ENCODE measurements at regions not wholly inside any gene's neighbourhood (a gene's known extent, or its start where the extent isn't known, plus 50 kb on each side); places are given as distances from the start of the nearest gene placed in this dataset.

DNA sequence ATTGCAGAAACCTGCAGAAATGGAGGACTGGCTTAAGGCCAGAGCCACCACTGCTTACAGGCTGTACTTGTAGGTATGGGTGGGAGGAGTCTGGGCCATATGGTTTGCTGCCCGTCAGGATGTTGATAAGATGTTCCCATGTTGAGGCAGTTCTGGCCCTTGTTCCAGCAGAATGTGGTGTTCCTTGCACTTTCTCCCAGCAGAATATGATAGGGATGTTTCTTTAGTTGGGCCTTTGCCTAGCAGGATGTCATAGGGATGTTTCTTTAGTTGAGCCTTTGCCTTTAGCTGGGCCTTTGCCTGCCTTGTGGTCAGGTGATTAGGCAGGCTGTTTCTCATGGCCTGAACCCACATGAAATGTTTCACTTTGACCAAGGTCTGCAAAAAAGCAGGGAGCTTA is 139.1 kb upstream of the PAQR3 start:
- no peak for DNase-seq

DNA sequence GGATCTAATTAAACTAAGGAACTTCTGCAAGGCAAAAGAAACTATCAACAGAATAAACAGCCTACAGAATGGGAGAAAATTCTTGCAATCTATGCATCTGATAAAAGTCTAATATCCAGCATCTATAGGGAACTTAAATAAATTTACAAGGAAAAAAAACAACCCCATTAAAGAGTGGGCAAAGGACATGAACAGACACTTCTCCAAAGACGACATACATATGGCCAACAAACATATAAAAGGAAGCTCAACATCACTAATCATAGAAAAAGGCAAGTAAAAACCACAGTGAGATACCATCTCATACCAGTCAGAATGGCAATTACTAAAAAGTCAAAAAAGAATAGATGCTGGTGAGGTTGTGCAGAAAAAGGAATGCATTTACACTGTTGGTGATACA is 134.8 kb upstream of the PAQR3 start:
- DNase-seq = no peak

- DNase-seq = no peak
Observed at GRCh38 chr4:79073471-79073870, 134.2 kb upstream of the PAQR3 start.

GRCh38 chr4:79065262-79065661 is 126.0 kb upstream of the PAQR3 start:
- no peak for DNase-seq

DNA sequence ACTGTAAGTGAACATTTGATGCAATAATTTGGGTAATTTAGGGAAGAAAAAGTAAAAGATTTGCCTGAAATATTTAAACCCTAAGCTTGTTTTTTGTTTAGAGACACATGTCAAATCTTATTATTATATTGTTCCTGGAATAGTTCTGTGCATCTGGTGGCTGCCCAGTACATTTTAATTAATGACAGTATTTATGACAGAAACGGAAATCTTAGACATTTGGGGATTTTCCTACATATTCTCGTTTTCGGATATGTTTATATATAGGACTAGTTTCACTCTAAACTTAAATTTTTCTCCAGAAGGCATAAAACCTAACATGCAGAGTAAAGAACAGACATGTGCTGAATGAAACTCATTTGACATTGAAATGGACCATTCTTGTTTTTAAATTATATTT is 125.6 kb upstream of the PAQR3 start:
- no peak for DNase-seq

GRCh38 chr4:79059631-79060399 is 120.6 kb upstream of the PAQR3 start:
- no peak for DNase-seq

DNA sequence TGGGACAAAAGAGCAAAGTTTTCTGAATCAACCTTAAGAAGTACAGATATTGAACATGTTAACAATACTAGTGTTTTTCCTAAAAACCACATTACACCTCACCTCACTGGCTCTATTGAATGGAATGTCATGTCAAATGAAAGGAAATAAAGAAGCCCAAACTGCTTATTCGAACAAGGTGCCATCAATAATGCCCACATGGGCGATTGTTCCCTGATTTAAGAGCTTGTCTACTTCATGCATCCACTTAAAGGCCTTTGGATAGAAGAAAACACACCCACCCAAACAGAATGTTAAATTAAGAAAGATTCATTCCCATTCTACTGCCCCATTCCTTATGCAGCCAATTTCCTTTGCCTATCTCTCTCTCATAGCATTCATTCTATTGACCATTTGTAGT is 118.5 kb upstream of the PAQR3 start:
- no peak for DNase-seq

DNA sequence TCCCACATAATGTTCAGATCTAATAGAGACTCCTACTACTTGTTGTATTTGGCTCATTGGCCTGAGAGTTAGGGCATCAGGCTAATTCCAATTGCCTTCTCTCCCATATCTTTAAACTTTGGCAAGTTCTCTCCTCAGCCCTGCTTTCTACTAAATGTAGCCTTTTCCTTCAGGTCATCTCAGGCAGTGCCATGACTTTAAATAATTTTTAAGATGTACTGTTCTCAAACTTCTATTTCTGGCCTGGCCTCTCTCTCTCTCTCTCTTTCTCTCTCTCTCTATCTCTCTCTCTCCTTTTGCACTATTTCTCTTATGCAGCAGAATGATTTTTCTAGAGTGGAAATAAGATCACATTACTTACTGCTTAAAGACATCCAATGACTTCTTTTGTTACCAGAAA is 114.5 kb upstream of the PAQR3 start:
- no peak for DNase-seq

- peak; percentile 74 for DNase-seq
Observed at GRCh38 chr4:79050541-79050880, 111.3 kb upstream of the PAQR3 start.

DNA sequence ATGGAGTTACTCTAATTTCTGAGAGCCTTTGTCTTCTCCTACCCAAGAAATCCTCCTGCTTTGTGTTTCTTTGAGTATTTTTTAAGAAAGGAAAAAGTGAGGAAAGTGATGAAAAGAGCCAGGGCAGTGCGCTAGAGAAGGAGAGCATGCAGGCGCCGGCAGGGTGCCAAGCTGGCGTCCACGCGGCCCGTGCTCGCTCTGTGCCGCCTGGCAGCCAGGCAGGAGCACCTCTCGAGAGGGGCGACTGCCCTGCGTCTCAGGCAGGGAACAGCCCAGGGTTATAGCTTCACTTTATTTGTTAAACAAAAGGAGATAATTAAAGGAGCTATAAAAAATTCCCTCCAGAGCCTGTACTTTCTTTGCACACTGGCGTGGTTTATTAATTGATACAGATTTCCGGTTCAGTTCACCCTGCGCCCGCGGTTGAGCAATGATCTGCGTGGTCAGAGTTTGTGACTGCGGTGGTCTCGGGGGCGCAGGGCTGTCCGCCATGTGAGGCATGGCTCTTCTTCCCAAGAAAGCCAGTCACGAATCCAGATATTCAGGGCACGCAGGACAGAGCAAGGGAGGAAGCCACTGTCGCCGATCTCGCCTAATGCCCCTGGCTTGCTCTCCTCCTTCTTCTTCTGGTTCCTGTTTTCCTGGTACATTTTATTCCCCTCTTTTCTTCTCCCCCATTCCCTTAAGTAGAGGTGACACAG is 110.8 kb upstream of the PAQR3 start:
- peak; percentile 73 for DNase-seq

DNA sequence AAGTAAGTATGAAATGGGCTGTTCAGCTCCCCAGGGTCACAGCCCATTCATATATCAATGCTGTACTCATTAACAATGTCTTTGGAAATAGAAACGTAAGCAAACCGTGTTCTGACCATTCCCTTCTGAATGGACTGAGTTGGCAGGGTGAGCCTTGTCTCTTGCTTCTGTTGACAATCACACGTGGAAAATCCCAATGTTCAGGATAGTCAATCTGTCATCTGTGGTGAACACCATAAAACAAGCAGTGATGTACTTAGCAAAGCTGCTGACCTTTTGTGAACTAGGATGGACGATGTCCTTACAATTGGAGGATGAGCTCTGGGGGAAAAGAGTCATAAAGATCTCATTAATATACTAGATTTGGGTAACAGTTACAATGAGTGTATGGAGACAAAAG is 109.6 kb upstream of the PAQR3 start:
- DNase-seq = no peak

GRCh38 chr4:79047316-79047715 is 108.1 kb upstream of the PAQR3 start:
- DNase-seq = no peak

- no peak for DNase-seq
Observed at GRCh38 chr4:79046016-79046592, 106.9 kb upstream of the PAQR3 start.

GRCh38 chr4:79044141-79044659 is 105.0 kb upstream of the PAQR3 start:
- DNase-seq = no peak

DNA sequence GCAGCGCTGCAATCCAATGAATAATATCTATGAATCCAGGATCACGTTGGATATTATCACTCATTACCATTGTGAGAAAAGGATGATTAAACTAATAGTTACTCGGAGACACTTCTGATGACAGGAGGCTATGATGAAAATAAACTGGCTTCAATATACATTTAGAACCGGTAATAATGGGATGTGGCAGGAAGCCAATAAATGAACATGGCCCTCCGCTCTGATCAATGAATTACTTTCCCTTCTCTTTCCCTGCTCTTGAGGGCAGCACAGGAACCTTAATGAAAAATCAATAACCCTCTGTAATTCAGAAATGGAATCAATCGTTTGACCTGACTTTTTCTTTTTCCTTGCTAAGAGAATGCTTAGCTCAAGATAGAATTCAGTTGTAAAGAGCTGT is 103.9 kb upstream of the PAQR3 start:
- no peak for DNase-seq

DNA sequence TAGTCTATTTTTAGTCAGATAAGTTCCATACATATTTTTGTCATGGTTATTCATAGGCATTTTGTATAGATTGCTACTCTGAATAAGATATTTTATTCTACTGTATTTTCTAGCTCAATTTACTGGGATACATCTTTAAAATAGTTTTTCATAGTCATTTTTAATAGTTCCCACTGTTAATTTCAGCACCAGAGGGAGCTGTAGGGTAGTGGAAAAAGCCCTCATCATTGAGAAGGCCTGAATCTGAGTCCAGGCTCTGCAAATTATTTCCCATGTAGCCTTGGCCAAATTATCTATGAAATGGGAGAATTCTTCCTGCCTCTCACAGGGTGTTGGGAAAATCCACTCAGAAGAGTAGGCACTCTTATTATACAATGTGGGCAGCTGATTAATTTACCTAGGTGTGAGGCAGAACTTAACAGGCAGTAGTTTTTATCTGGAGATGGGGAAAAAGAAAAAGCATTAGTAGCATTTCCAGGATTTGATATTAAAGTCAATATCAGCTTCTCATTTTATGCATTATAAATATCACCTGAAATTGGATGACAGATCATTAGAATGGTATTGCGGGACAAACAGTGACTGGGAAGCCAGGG is 102.9 kb upstream of the PAQR3 start:
- DNase-seq = peak; percentile 23

DNA sequence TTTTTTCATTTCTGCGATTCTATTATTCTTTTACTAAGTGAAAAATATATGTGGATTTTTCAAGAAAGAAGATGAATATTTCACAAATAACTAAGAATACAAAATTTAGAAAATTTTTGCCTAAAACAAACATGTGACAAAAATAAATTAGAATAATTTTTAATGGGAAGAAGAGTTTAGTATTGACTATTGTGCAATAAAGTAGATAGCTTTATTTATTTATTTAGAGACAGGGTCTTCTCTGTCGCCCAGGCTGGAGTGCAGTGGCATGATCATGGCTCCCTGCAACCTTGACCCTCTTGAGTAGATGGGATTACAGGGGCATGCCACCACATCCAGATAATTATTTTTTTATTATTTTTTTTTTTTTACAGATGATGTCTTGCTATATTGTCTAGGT is 95.3 kb upstream of the PAQR3 start:
- DNase-seq = no peak

DNA sequence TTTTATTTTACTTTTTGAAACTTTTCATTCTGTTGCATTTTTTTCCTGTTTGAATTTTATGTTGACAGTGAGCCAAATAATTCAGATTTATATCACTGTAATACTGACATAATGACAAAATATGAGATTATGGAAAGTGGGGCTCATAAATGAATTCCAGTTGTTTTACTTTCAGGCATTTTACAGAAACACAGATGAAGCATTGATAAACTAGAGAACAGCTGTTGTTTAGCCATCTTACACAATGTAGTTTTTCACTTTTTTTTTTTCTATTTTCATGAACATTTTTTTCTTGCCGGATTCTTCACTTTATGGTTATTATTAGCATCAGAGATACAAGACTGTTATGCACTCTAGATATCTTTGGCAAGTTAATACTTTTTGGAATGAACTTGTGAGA is 91.7 kb upstream of the PAQR3 start:
- DNase-seq = no peak

DNA sequence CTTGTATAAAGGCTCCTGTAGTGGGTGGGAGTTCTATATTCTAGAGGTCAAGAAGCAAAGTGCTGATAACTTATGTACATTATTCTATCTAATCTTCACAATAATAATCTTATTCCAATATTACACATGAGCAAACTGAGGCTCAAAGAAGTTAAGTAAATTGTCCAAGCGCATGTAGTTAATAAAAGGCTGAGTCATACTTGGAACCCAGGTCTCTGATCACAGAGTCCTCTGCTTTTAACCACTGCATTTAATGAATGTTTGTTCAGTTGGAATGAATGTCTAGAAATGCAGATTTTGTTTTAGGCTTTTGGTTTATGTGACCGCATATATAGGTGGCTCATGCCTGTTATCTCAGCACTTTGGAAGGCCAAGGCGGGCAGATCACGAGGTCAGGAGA is 88.4 kb upstream of the PAQR3 start:
- no peak for DNase-seq

- no peak for DNase-seq
Observed at GRCh38 chr4:79025170-79025569, 85.9 kb upstream of the PAQR3 start.

DNA sequence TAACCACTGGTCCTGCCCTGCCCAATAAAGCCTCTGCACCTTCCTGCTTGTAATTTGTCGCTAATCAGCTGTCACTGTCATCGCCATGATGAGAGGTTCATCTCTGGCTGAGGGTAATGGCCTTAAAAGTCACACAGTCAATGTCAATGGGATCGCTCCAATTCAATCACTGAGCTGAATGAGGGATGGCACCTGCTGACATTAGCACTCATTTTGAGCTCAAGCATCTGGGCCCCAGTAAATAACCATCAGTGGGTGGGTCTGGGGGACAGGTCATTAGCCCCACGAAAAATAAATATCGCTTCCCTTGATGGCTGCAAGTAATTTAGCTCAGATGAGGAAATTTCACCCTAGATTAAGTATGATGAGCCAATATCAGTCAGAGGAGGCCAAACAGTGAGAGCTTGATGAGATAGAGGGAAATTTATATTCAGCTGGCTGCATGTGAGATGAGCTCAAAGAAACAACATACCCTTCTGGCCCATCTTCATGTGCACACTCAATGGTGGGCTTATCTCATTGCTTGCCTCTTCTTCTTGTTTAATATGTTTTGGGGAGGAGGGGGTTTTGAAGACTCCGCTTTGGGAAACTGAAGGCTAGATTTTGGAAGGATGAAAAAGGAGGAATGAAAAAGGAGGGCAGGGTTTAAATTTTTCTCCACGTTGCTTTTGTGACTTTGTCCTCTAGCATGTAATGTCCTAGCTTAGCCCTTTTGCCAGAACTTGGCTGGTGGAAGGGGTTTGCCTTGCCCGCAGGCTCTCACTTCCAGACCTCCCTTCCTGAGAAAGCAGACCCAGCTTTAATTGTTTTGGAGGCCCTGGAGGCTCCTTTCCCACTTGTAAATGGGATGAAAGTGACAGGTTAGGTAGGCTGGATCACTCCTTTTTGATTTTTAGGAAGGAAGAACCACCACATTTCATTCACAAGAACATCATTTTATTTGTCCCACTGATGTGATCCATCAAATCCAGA is 84.8 kb upstream of the PAQR3 start:
- DNase-seq = no peak

- no peak for DNase-seq
Observed at GRCh38 chr4:79022529-79022928, 83.3 kb upstream of the PAQR3 start.

- no peak for DNase-seq
Observed at GRCh38 chr4:79017481-79017880, 78.2 kb upstream of the PAQR3 start.
